ENCODE measurements at regions not wholly inside any gene's neighbourhood (a gene's known extent, or its start where the extent isn't known, plus 50 kb on each side); places are given as distances from the start of the nearest gene placed in this dataset.
A peak's percentile ranks its signal among the peaks of the same experiment; 100 is the strongest.

DNA sequence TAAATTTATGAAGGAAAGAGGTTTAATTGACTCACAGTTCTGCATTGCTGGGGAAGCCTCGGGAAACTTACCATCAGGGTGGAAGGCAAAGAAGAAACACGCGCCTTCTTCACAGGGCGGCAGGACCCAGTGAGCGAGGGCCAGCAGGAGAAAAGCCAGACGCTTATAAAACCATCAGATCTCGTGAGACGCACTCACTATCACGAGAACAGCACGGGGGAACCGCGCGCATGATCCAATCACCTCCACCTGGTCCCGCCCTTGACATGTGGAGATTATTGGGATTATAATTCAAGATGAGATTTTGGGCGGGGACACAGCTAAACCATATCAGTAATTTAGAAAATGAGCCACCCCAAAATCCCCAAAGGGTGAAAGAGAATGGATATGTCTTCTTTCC lies 187.1 kb downstream of the RAP2A start:
- Histone ChIP-seq H3K27me3 (replicated peaks) (no peaks in the 10 kb centered on the region), H3K27ac (no peak overlapping the region), H3K4me3 (ENCODE audit: low read depth, low read length) (no peak overlapping the region), H3K36me3 (replicated peaks) (no peaks in the 10 kb centered on the region)
- in situ Hi-C loops (cut with HindIII; ENCODE audit: low pct_ligation_motif_present, low sequenced_read_pairs), result no loop called here
- no peak for DNase-seq
- TF ChIP-seq, protein P1, sequence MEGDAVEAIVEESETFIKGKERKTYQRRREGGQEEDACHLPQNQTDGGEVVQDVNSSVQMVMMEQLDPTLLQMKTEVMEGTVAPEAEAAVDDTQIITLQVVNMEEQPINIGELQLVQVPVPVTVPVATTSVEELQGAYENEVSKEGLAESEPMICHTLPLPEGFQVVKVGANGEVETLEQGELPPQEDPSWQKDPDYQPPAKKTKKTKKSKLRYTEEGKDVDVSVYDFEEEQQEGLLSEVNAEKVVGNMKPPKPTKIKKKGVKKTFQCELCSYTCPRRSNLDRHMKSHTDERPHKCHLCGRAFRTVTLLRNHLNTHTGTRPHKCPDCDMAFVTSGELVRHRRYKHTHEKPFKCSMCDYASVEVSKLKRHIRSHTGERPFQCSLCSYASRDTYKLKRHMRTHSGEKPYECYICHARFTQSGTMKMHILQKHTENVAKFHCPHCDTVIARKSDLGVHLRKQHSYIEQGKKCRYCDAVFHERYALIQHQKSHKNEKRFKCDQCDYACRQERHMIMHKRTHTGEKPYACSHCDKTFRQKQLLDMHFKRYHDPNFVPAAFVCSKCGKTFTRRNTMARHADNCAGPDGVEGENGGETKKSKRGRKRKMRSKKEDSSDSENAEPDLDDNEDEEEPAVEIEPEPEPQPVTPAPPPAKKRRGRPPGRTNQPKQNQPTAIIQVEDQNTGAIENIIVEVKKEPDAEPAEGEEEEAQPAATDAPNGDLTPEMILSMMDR (IDR thresholded peaks at IDR 0.05; ENCODE audit: low read depth, low read length, missing control alignments), result no peak

DNA sequence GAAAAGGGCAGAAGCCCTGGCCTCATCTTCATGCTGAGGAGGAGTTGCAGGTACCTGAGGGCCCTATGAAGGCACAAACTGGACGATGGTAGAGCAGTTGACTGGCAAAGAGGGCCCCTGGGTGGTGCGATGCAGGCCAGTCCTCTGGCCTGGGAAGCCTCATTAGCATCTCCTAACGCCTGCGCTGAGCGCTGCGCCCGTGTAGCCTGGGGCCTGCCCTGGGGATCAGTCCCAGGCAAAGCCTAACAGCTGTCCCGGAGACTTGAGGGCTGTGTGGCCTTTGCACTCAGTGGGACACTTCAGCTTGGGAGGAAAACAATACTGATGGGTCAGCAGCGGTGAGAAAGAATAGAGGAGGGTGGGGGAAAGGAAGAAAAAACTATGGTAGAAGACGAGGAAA lies 187.7 kb downstream of the RAP2A start:
- in situ Hi-C loops (cut with HindIII; ENCODE audit: low pct_ligation_motif_present, low sequenced_read_pairs), result no loop called here
- TF ChIP-seq, protein P1 (IDR thresholded peaks at IDR 0.05; ENCODE audit: low read depth, low read length, missing control alignments), result no peak

DNA sequence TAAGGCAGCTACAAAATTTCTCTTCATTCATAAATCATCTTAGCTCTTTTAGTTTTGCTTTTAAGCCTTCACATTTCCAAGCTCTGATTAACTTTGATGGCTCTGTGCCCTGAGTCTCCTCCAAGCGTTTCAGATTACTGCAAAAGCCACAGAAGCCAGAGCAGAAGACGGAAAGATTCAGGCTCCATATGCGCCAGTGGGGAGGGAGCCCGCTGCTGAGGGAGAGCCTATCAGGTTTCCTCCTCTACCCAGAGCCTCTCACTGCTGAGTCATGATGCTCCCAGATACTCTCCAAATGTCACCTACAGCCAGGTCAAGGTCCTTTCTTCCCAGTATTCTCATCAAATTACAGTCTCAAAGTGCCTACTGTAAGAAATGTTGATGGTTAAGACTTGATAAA lies 193.6 kb downstream of the RAP2A start:
- Histone ChIP-seq H3K27me3 (replicated peaks) (no peaks in the 10 kb centered on the region), H3K27ac (no peak overlapping the region), H3K4me3 (ENCODE audit: low read depth, low read length) (no peak overlapping the region), H3K36me3 (replicated peaks) (no peaks in the 10 kb centered on the region)
- peak; percentile 90 for DNase-seq
- in situ Hi-C loops (cut with HindIII; ENCODE audit: low pct_ligation_motif_present, low sequenced_read_pairs), result no loop called here
- TF ChIP-seq, protein P1 (IDR thresholded peaks at IDR 0.05; ENCODE audit: low read depth, low read length, missing control alignments), result no peak

More for the DNA sequence above, 187.7 kb downstream of the RAP2A start:
- Histone ChIP-seq H3K27me3 (replicated peaks) (no peaks in the 10 kb centered on the region), H3K4me3 (ENCODE audit: low read depth, low read length) (no peak overlapping the region), H3K36me3 (replicated peaks) (no peaks in the 10 kb centered on the region), H3K27ac (no peak overlapping the region)
- DNase-seq, result no peak

DNA sequence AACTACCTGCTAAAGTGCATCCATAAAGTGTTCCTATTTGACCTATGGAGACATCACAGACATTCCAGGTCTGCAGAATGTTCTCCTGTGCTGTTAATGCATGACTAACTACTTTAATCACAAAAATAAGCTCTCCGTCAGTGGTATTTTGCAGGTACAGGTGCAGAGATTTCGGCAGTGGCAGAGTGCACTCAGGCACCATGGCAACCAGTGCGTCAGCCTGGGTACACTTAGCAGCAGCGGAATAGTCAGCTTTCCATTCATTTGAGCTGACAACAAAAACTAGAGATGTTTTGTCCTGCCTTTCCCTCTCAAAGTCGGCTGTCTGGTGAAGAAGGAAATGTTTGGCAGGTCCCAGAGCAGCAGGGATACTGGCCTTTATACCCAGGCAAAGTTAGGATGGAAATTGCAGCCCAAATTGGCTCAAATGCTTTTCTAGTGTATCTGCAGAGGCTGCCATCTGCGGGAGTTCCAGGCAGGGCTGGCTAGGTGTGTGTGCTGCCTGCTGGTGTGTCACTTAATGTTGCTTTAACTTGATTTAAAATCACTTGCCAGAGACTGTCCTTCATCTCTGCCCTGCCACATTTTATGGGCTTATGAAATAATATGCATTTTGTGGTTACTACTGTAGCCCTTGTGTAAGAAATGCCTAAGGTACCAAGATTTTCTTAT lies 195.8 kb downstream of the RAP2A start:
- TF ChIP-seq, protein P1 (IDR thresholded peaks at IDR 0.05; ENCODE audit: low read depth, low read length, missing control alignments), result no peak
- no peaks in the 10 kb centered on the region for H3K36me3 ChIP-seq (replicated peaks)
- H3K27ac ChIP-seq, result no peak overlapping the region
- in situ Hi-C loops (cut with HindIII; ENCODE audit: low pct_ligation_motif_present, low sequenced_read_pairs), result no loop called here
- H3K4me3 ChIP-seq (ENCODE audit: low read depth, low read length), result no peak overlapping the region
- no peaks in the 10 kb centered on the region for H3K27me3 ChIP-seq (replicated peaks)
- DNase-seq, result no peak

DNA sequence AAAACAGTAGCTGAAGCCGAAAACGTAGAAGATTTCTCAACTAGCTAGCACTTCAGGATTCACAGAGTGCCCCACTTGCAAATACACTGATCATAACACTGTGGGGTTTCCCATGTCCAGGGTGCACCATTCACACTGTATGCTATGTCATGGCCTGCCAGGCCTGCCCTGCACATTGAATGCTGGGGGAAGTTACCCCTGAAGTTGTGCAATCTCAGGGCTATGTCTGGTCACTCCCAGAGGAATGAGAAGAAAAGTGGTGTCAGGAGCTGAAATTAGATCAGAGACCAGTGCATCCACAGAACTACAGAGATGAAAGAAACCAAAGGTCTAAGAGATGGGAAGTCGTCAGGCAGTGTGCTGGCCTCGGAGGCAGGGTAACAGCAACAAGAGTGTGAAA lies 196.8 kb downstream of the RAP2A start:
- in situ Hi-C loops (cut with HindIII; ENCODE audit: low pct_ligation_motif_present, low sequenced_read_pairs), result no loop called here

More for the DNA sequence above, 196.8 kb downstream of the RAP2A start:
- no peak for DNase-seq
- Histone ChIP-seq H3K4me3 (ENCODE audit: low read depth, low read length) (no peak overlapping the region), H3K36me3 (replicated peaks) (no peaks in the 10 kb centered on the region), H3K27ac (no peak overlapping the region), H3K27me3 (replicated peaks) (no peaks in the 10 kb centered on the region)
- TF ChIP-seq, protein P1 (IDR thresholded peaks at IDR 0.05; ENCODE audit: low read depth, low read length, missing control alignments), result no peak

All from brain microvascular endothelial cell (primary cell).